HepG2 (cell line): ENCODE measurements at regions not wholly inside any gene's neighbourhood (a gene's known extent, or its start where the extent isn't known, plus 50 kb on each side); places are given as distances from the start of the nearest gene placed in this dataset.

ENCODE experiments used
- ATAC-seq: fragments of 200-7000 bp; cut with Tn5 transposase; 3 replicates; pipeline ENCODE4 v1.9.1; 2020; ENCODE audit warnings: mild to moderate bottlenecking, moderate library complexity
- BruUV-seq: library from RNA; stranded (reverse); fragments of 400-500 nt; replicated peaks from 2 replicates; lab custom pipeline; 2021; lab: Mats Ljungman, UMichigan
- CTCF ChIA-PET: fragments of 300-600 bp; formaldehyde crosslinking; extraction: SDS; loops from one replicate; lab custom pipeline; 2021; ENCODE audit warnings: low total read pairs, inconsistent platforms, low intra/inter-chr PET ratio; lab: Yijun Ruan, JAX
- POLR2A ChIA-PET: fragments of 350-600 bp; sonication (Branson Sonifier 250); formaldehyde crosslinking; loops from one replicate; lab custom pipeline; 2020; ENCODE audit warnings: antibody characterized with exemption, inconsistent platforms; lab: Yijun Ruan, JAX
- DNase-seq: peaks from one replicate; pipeline ENCODE4 v3.0.0-alpha.2; 2015; ENCODE audit warnings: low spot score
- FAIRE-seq: peaks from 3 replicates; lab custom pipeline; 2011; peaks lifted over from hg19 to GRCh38; lab: Jason Lieb, UNC
- H2AFZ ChIP-seq: one replicate; pipeline ENCODE4 v1.6.1; 2011; ENCODE audit warnings: low read length, inconsistent platforms
- H3K27ac ChIP-seq: fragments of 300-600 bp; 3 replicates; pipeline ENCODE4 v1.8.0; 2011; ENCODE audit warnings: mixed run types, mild to moderate bottlenecking, mixed read lengths, low read length, inconsistent platforms; ENCODE audit not compliant: insufficient read depth; ENCODE audit errors: extremely low read length
- H3K27me3 ChIP-seq, 2 experiments: fragments of 200-600 bp in 1 of 2; 2 replicates in 1 of 2; 3 replicates in 1 of 2; pipeline versions ENCODE4 v1.6.0 to v1.8.0; 2011; ENCODE audit warnings: low read length in 2 of 2, mild to moderate bottlenecking in 2 of 2, moderate library complexity in 2 of 2, inconsistent platforms in 1 of 2; ENCODE audit not compliant: insufficient read depth in 2 of 2, control insufficient read depth in 1 of 2
- H3K36me3 ChIP-seq, 2 experiments: fragments of 200-600 bp in 1 of 2; replicated peaks in 1 of 2; 2 replicates in 1 of 2; 3 replicates in 1 of 2; pipeline versions ENCODE4 v1.5.1 to v1.8.0; 2011; ENCODE audit warnings: low read length in 2 of 2, inconsistent platforms in 1 of 2; ENCODE audit not compliant: insufficient read depth in 2 of 2, control insufficient read depth in 1 of 2
- H3K4me1 ChIP-seq: 2 replicates; pipeline ENCODE4 v1.5.1; 2012; ENCODE audit warnings: low read length, inconsistent platforms; ENCODE audit not compliant: insufficient read depth
- H3K4me2 ChIP-seq: 2 replicates; pipeline ENCODE4 v1.6.0; 2011; ENCODE audit warnings: low read depth, low read length, inconsistent platforms
- H3K4me3 ChIP-seq, 3 experiments: fragments of 200-600 bp in 1 of 3; sonication (generic), shearing (Covaris generic) in 1 of 3; replicated peaks in 1 of 3; 2 replicates each; pipeline ENCODE4 v1.5.1; 2011 to 2016; ENCODE audit warnings: low read length in 3 of 3, inconsistent platforms in 2 of 3, low read depth in 2 of 3, mild to moderate bottlenecking in 2 of 3, control low read depth in 1 of 3, mixed read lengths in 1 of 3; ENCODE audit not compliant: insufficient read depth in 1 of 3
- H3K79me2 ChIP-seq: one replicate; pipeline ENCODE4 v1.6.1; 2011; ENCODE audit warnings: low read length, inconsistent platforms; ENCODE audit not compliant: insufficient read depth
- H3K9ac ChIP-seq: 2 replicates; pipeline ENCODE4 v1.6.0; 2011; ENCODE audit warnings: mild to moderate bottlenecking, low read depth, low read length, inconsistent platforms; ENCODE audit not compliant: insufficient read depth
- H3K9me3 ChIP-seq: 2 replicates; pipeline ENCODE4 v1.5.1; 2012; ENCODE audit warnings: mild to moderate bottlenecking, low read length
- H4K20me1 ChIP-seq: 2 replicates; pipeline ENCODE4 v1.6.0; 2011; ENCODE audit warnings: inconsistent platforms, mild to moderate bottlenecking, low read length, moderate library complexity; ENCODE audit not compliant: insufficient read depth
- ATF3 ChIP-seq: sonication (generic); formaldehyde crosslinking; IDR thresholded peaks from 2 replicates; pipeline ENCODE4 v1.4.0; 2020; ENCODE audit warnings: missing genetic modification reagents
- BATF2 ChIP-seq: sonication (generic); formaldehyde crosslinking; IDR thresholded peaks from 2 replicates; pipeline ENCODE4 v1.8.0; 2022; ENCODE audit warnings: mild to moderate bottlenecking, missing genetic modification reagents, moderate library complexity
- CEBPG ChIP-seq: IDR thresholded peaks from 2 replicates; pipeline ENCODE4 v1.6.1; 2016
- CENPT ChIP-seq: sonication (generic); formaldehyde crosslinking; IDR thresholded peaks from 2 replicates; pipeline ENCODE4 v1.8.0; 2022; ENCODE audit warnings: low read depth, mild to moderate bottlenecking, moderate library complexity, missing genetic modification reagents
- FOSL1 ChIP-seq: sonication (generic); formaldehyde crosslinking; IDR thresholded peaks from 2 replicates; pipeline ENCODE4 v1.9.0; 2021; ENCODE audit warnings: missing genetic modification reagents, borderline replicate concordance
- FOXP1 ChIP-seq, 2 experiments: fragments of 450-650 bp in 1 of 2; IDR thresholded peaks; 2 replicates each; pipeline ENCODE4 v1.6.1; 2017 to 2018; ENCODE audit warnings: antibody characterized with exemption in 1 of 2
- ISX ChIP-seq: sonication (generic); formaldehyde crosslinking; conservative IDR thresholded peaks from 2 replicates; pipeline ENCODE4 v1.5.0; 2020; ENCODE audit warnings: missing genetic modification reagents
- MIXL1 ChIP-seq: IDR thresholded peaks from 2 replicates; pipeline ENCODE4 v1.6.1; 2016
- RXRB ChIP-seq: IDR thresholded peaks from 2 replicates; pipeline ENCODE4 v1.6.1; 2016; ENCODE audit warnings: borderline replicate concordance, missing genetic modification reagents, missing compliant biosample characterization
- ZNF441 ChIP-seq: sonication (generic); formaldehyde crosslinking; IDR thresholded peaks from 2 replicates; pipeline ENCODE4 v1.7.0; 2021; ENCODE audit warnings: missing genetic modification reagents, borderline replicate concordance
- ZNF446 ChIP-seq: sonication (generic); formaldehyde crosslinking; IDR thresholded peaks from 2 replicates; pipeline ENCODE4 v1.5.0; 2020; ENCODE audit warnings: mild to moderate bottlenecking, missing genetic modification reagents
- ZNF547 ChIP-seq: sonication (generic); formaldehyde crosslinking; IDR thresholded peaks from 2 replicates; pipeline ENCODE4 v1.5.1; 2020; ENCODE audit warnings: mild to moderate bottlenecking, missing genetic modification reagents
- ZNF761 ChIP-seq: sonication (generic); formaldehyde crosslinking; conservative IDR thresholded peaks from 2 replicates; pipeline ENCODE4 v1.4.0; 2020; ENCODE audit warnings: mild to moderate bottlenecking, missing genetic modification reagents
- WGBS: methylation state at CpG from one replicate; pipeline ENCODE4 v1.1.6; 2017; ENCODE audit warnings: low lambda C conversion rate; 5-methylcytosine and 5-hydroxymethylcytosine counted together
- in situ Hi-C: cut with HindIII; loops from 2 replicates; pipeline ENCODE4 v1.10.0; 2017; ENCODE audit warnings: low pct_unique_long_range_greater_than_20kb; ENCODE audit not compliant: extremely low pct_ligation_motif_present
- intact Hi-C: fragments of 100-400 bp; cut with micrococcal nuclease; formaldehyde crosslinking; loops from one replicate; pipeline ENCODE4 v1.10.0; 2022; ENCODE audit not compliant: unreplicated experiment

GRCh38 chr13:40292108-40292507 lies 374.3 kb downstream of the FOXO1 start:
- Histone ChIP-seq H3K9ac (no peak overlapping the region), H2AFZ (no peak overlapping the region), H3K4me1 (no peaks in the 10 kb centered on the region)
- WGBS: 47% methylated on average over 5 of the region's 5 CpGs
- FAIRE-seq (no peak), ATAC-seq (no peak)
- intact Hi-C loops: no loop called here
- TF ChIP-seq FOSL1 (no peak), CENPT (CRISPR knock-in tag) (no peak), ZNF441 (no peak), ATF3 (CRISPR knock-in tag) (no peak), FOXP1 (IDR thresholded peaks at IDR 0.05) (no peak), FOXP1 (CRISPR knock-in tag; IDR thresholded peaks at IDR 0.05) (no peak), RXRB (no peak), ZNF446 (CRISPR knock-in tag) (no peak), ZNF761 (CRISPR knock-in tag) (no peak), CEBPG (CRISPR knock-in tag) (no peak), ISX (CRISPR knock-in tag) (no peak), ZNF547 (CRISPR knock-in tag) (no peak), MIXL1 (CRISPR knock-in tag) (no peak), BATF2 (no peak)
- TF ChIP-seq, all 625 proteins: peak for 0
- H3K9me3 ChIP-seq: peaks cover 11% of the 10 kb centered on the region
- in situ Hi-C loops: no loop called here
- BruUV-seq: no TSS peak
- no peaks in the 10 kb centered on the region for H3K79me2 ChIP-seq
- POLR2A ChIA-PET: interaction anchor here (0.7 kb wide), 1 partner anchor 21 kb away, joined by 3 read pairs; no protein-coding TSS in a partner anchor
- DNase-seq: no peak
- H3K27me3 ChIP-seq: no peaks in the 10 kb centered on the region
- H3K27ac ChIP-seq: no peak overlapping the region
- no peak overlapping the region for H3K4me2 ChIP-seq
- CTCF ChIA-PET: no interaction called here
- no peaks in the 10 kb centered on the region for H3K36me3 ChIP-seq
- no peaks in the 10 kb centered on the region for H4K20me1 ChIP-seq
- H3K4me3 ChIP-seq: no peak overlapping the region
